Prostate gland (tissue), 2 donors: ENCODE measurements at regions not wholly inside any gene's neighbourhood (a gene's known extent, or its start where the extent isn't known, plus 50 kb on each side); places are given as distances from the start of the nearest gene placed in this dataset.

Source experiments
- POLR2AphosphoS5 ChIP-seq: sonication (generic); formaldehyde crosslinking; IDR thresholded peaks from one replicate; pipeline ENCODE4 v1.6.1; 2017; ENCODE audit warnings: antibody characterized with exemption
- TF ChIP-seq, protein P1 (sequence below), 4 experiments: fragments of 200-600 bp in 2 of 4; fragments of 450-650 bp in 2 of 4; sonication (generic) in 2 of 4; IDR thresholded peaks; 1 replicate in 3 of 4; 2 replicates in 1 of 4; pipeline ENCODE4 v1.5.1; 2016 to 2019; ENCODE audit warnings: antibody characterized with exemption in 4 of 4, mild to moderate bottlenecking in 2 of 4, moderate library complexity in 2 of 4

DNA sequence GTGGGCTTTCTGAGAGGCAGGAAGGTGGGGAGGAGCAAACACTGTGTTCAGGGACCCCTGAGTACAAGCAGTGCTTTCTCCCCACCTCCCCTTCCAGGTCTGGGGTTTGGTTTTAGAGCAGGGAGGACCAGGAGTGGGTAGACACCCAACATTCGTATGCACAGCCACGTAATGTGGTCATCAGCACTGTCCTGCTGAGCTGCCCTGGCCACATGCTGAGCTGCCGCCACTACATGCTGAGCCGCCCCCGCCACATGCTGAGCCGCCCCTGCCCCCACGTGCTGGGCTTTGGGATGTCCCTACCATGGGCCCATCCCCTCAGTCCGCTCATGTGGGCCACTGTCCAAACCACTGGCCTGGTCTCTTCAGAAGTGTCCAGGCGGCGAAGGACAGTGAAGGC, 214.9 kb upstream of the CST7 start:
- TF ChIP-seq, protein P1, sequence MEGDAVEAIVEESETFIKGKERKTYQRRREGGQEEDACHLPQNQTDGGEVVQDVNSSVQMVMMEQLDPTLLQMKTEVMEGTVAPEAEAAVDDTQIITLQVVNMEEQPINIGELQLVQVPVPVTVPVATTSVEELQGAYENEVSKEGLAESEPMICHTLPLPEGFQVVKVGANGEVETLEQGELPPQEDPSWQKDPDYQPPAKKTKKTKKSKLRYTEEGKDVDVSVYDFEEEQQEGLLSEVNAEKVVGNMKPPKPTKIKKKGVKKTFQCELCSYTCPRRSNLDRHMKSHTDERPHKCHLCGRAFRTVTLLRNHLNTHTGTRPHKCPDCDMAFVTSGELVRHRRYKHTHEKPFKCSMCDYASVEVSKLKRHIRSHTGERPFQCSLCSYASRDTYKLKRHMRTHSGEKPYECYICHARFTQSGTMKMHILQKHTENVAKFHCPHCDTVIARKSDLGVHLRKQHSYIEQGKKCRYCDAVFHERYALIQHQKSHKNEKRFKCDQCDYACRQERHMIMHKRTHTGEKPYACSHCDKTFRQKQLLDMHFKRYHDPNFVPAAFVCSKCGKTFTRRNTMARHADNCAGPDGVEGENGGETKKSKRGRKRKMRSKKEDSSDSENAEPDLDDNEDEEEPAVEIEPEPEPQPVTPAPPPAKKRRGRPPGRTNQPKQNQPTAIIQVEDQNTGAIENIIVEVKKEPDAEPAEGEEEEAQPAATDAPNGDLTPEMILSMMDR (IDR thresholded peaks at IDR 0.05): no peak
- no peak for TF ChIP-seq POLR2AphosphoS5
